Testis (tissue), 2 donors: ENCODE measurements at regions not wholly inside any gene's neighbourhood (a gene's known extent, or its start where the extent isn't known, plus 50 kb on each side); places are given as distances from the start of the nearest gene placed in this dataset.

ENCODE experiments used
- DNase-seq: peaks from one replicate; pipeline ENCODE4 v3.0.0-alpha.2; 2019
- H3K27ac ChIP-seq, 2 donors: fragments of 200-600 bp; sonication (generic); one replicate each; pipeline ENCODE4 v1.5.1; 2019
- H3K27me3 ChIP-seq: fragments of 200-600 bp; sonication (generic); one replicate; pipeline ENCODE4 v1.5.1; 2019
- H3K36me3 ChIP-seq: fragments of 200-600 bp; sonication (generic); one replicate; pipeline ENCODE4 v1.5.1; 2017; ENCODE audit warnings: low read depth; ENCODE audit errors: missing control alignments
- H3K4me1 ChIP-seq: fragments of 200-600 bp; sonication (generic); one replicate; pipeline ENCODE4 v1.5.1; 2019
- H3K4me3 ChIP-seq, 2 donors: fragments of 200-600 bp; sonication (generic); one replicate each; pipeline ENCODE4 v1.5.1; 2017 to 2019
- H3K9me3 ChIP-seq: fragments of 200-600 bp; sonication (generic); one replicate; pipeline ENCODE4 v1.5.1; 2017
- CTCF ChIP-seq, 3 experiments: fragments of 450-650 bp in 2 of 3; fragments of 200-600 bp in 1 of 3; sonication (generic) in 1 of 3; IDR thresholded peaks; one replicate each; pipeline ENCODE4 v1.5.1; 2016 to 2019; ENCODE audit warnings: antibody characterized with exemption in 3 of 3, mild to moderate bottlenecking in 2 of 3, moderate library complexity in 1 of 3
- POLR2A ChIP-seq: fragments of 450-650 bp; IDR thresholded peaks from one replicate; pipeline ENCODE4 v1.6.1; 2017; ENCODE audit warnings: antibody characterized with exemption, mild to moderate bottlenecking, moderate library complexity
- WGBS, 2 donors: methylation state at CpG; one replicate each; pipeline ENCODE4 v1.1.5; 2018; 5-methylcytosine and 5-hydroxymethylcytosine counted together
- intact Hi-C: fragments of 100-400 bp; cut with DNase I; formaldehyde crosslinking; loops from one replicate; pipeline ENCODE4 v1.15.1; 2023; ENCODE audit warnings: low total_unique reads

GRCh38 chr7:119916501-119916900, 356.5 kb upstream of the KCND2 start:
- no peak overlapping the region for H3K27ac ChIP-seq
- H3K27me3 ChIP-seq, result no peaks in the 10 kb centered on the region
- intact Hi-C loops, result no loop called here
- 94 to 100% methylated on average over 1 of the region's 1 CpG for WGBS, 2 donors
- H3K4me3 ChIP-seq, result no peak overlapping the region
- TF ChIP-seq CTCF (IDR thresholded peaks at IDR 0.05) (no peak), POLR2A (no peak)
- no peaks in the 10 kb centered on the region for H3K9me3 ChIP-seq
- DNase-seq, result no peak
- H3K4me1 ChIP-seq, result no peaks in the 10 kb centered on the region
- H3K36me3 ChIP-seq, result no peaks in the 10 kb centered on the region

- intact Hi-C loops, result no loop called here
- H3K27me3 ChIP-seq, result no peaks in the 10 kb centered on the region
- no peaks in the 10 kb centered on the region for H3K36me3 ChIP-seq
- 90 to 92% methylated on average over 1 of the region's 1 CpG for WGBS, 2 donors
- H3K27ac ChIP-seq, result no peak overlapping the region
- DNase-seq, result no peak
- no peaks in the 10 kb centered on the region for H3K9me3 ChIP-seq
- no peaks in the 10 kb centered on the region for H3K4me1 ChIP-seq
- no peak overlapping the region for H3K4me3 ChIP-seq
- TF ChIP-seq CTCF (IDR thresholded peaks at IDR 0.05), result no peak
- no peak for TF ChIP-seq POLR2A
These were observed 354.8 kb upstream of the KCND2 start for GRCh38 chr7:119918185-119918584.

GRCh38 chr7:119919986-119920385, 353.0 kb upstream of the KCND2 start:
- H3K36me3 ChIP-seq, result no peaks in the 10 kb centered on the region
- no peaks in the 10 kb centered on the region for H3K27me3 ChIP-seq
- no peaks in the 10 kb centered on the region for H3K9me3 ChIP-seq
- DNase-seq, result no peak
- H3K4me1 ChIP-seq, result no peaks in the 10 kb centered on the region
- intact Hi-C loops, result no loop called here
- H3K4me3 ChIP-seq, result no peak overlapping the region
- no peak overlapping the region for H3K27ac ChIP-seq
- TF ChIP-seq POLR2A (no peak), CTCF (IDR thresholded peaks at IDR 0.05) (no peak)

- no peaks in the 10 kb centered on the region for H3K27me3 ChIP-seq
- no peaks in the 10 kb centered on the region for H3K4me1 ChIP-seq
- intact Hi-C loops, result no loop called here
- WGBS, 2 donors, result 71 to 83% methylated on average over 5 of the region's 5 CpGs
- H3K9me3 ChIP-seq, result no peaks in the 10 kb centered on the region
- no peak overlapping the region for H3K27ac ChIP-seq
- DNase-seq, result no peak
- no peak overlapping the region for H3K4me3 ChIP-seq
- no peak for TF ChIP-seq CTCF (IDR thresholded peaks at IDR 0.05)
- TF ChIP-seq POLR2A, result no peak
- H3K36me3 ChIP-seq, result no peaks in the 10 kb centered on the region
These were observed 347.2 kb upstream of the KCND2 start for GRCh38 chr7:119925581-119926289.

GRCh38 chr7:119929891-119930290, 343.1 kb upstream of the KCND2 start:
- Histone ChIP-seq H3K4me3 (no peak overlapping the region), H3K27me3 (no peaks in the 10 kb centered on the region), H3K4me1 (no peaks in the 10 kb centered on the region), H3K36me3 (no peaks in the 10 kb centered on the region), H3K27ac (no peak overlapping the region), H3K9me3 (no peaks in the 10 kb centered on the region)
- DNase-seq, result no peak
- 86 to 88% methylated on average over 3 of the region's 3 CpGs for WGBS, 2 donors
- TF ChIP-seq POLR2A (no peak), CTCF (IDR thresholded peaks at IDR 0.05) (no peak)
- intact Hi-C loops, result no loop called here
